Activated CD8-positive, alpha-beta T cell treated with anti-CD3 and anti-CD28 coated beads for 36 hours (primary cell): ENCODE measurements at regions not wholly inside any gene's neighbourhood (a gene's known extent, or its start where the extent isn't known, plus 50 kb on each side); places are given as distances from the start of the nearest gene placed in this dataset.

Source experiments
- ATAC-seq: fragments of 200-7000 bp; cut with Tn5 transposase; one replicate; pipeline ENCODE4 v1.10.0; 2021; ENCODE audit warnings: mild to moderate bottlenecking, moderate library complexity
- CTCF ChIA-PET: fragments of 350-600 bp; sonication (Branson Sonifier 250); formaldehyde crosslinking; loops from one replicate; lab custom pipeline; 2021; ENCODE audit warnings: antibody characterized with exemption; lab: Charles Lee
- POLR2A ChIA-PET: fragments of 350-600 bp; sonication (Branson Sonifier 250); formaldehyde crosslinking; loops from one replicate; lab custom pipeline; 2021; ENCODE audit warnings: antibody characterized with exemption; lab: Charles Lee
- DNase-seq: peaks from one replicate; pipeline ENCODE4 v3.0.0-alpha.2; 2020
- H3K27ac Mint-ChIP-seq: one replicate; pipeline ENCODE4 v1.8.0; 2021; ENCODE audit warnings: mild to moderate bottlenecking, mixed read lengths
- H3K27me3 Mint-ChIP-seq: one replicate; pipeline ENCODE4 v1.8.0; 2021; ENCODE audit warnings: mixed read lengths
- H3K36me3 Mint-ChIP-seq: one replicate; pipeline ENCODE4 v1.8.0; 2021; ENCODE audit warnings: low read depth, mixed read lengths
- H3K4me1 Mint-ChIP-seq: one replicate; pipeline ENCODE4 v1.8.0; 2021; ENCODE audit warnings: low read depth, mixed read lengths
- H3K4me3 Mint-ChIP-seq: one replicate; pipeline ENCODE4 v1.8.0; 2021; ENCODE audit warnings: mild to moderate bottlenecking, moderate library complexity, mixed read lengths
- H3K9me3 Mint-ChIP-seq: one replicate; pipeline ENCODE4 v1.8.0; 2021; ENCODE audit warnings: mixed read lengths
- CTCF ChIP-seq: fragments of 200-600 bp; IDR thresholded peaks from one replicate; pipeline ENCODE4 v1.8.0; 2022; ENCODE audit warnings: antibody characterized with exemption, mild to moderate bottlenecking
- intact Hi-C: fragments of 100-400 bp; cut with micrococcal nuclease; formaldehyde crosslinking; loops from one replicate; pipeline ENCODE4 v1.10.0; 2022

GRCh38 chr4:65096630-65097029, 573.7 kb downstream of the EPHA5 start:
- no peak overlapping the region for H3K27ac Mint-ChIP-seq
- no peaks in the 10 kb centered on the region for H3K27me3 Mint-ChIP-seq
- no peak for ATAC-seq
- no peak overlapping the region for H3K4me3 Mint-ChIP-seq
- DNase-seq = no peak
- ChIA-PET CTCF (no interaction called here), POLR2A (no interaction called here)
- intact Hi-C loops = no loop called here
- no peaks in the 10 kb centered on the region for H3K36me3 Mint-ChIP-seq
- TF ChIP-seq CTCF = no peak
- H3K9me3 Mint-ChIP-seq = peaks cover 5% of the 10 kb centered on the region
- no peaks in the 10 kb centered on the region for H3K4me1 Mint-ChIP-seq

- POLR2A ChIA-PET = no interaction called here
- Mint-ChIP-seq H3K9me3 (peaks cover 4% of the 10 kb centered on the region), H3K27ac (no peak overlapping the region), H3K4me3 (no peak overlapping the region), H3K27me3 (no peaks in the 10 kb centered on the region), H3K36me3 (no peaks in the 10 kb centered on the region), H3K4me1 (no peaks in the 10 kb centered on the region)
- CTCF ChIA-PET = no interaction called here
- TF ChIP-seq CTCF = no peak
- DNase-seq (no peak), ATAC-seq (no peak)
- intact Hi-C loops = no loop called here
Observed at GRCh38 chr4:65089666-65090065, 580.6 kb downstream of the EPHA5 start.

DNA sequence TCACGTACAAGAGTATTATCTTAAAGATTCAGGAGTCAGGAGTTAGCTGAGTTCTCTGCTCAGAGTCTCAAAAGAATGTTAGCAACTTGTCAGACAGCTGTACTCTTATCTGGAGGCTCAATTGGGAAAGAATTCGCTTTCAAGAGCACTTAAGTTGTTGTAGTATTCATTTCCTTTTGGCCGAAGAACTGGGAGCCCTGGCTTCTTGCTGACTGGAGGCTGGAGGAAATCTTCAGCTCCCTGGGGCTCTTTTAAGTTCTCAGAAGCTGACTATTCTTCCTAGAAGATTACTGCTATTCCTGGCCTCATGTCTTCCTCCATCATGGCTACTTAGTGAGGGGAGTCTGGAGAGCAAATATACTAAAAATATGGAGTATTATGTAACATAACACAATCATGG, 587.2 kb downstream of the EPHA5 start:
- ChIA-PET POLR2A (no interaction called here), CTCF (no interaction called here)
- no peak overlapping the region for H3K4me3 Mint-ChIP-seq
- H3K27me3 Mint-ChIP-seq = no peaks in the 10 kb centered on the region
- intact Hi-C loops = no loop called here
- no peaks in the 10 kb centered on the region for H3K4me1 Mint-ChIP-seq
- DNase-seq (no peak), ATAC-seq (no peak)
- no peak overlapping the region for H3K27ac Mint-ChIP-seq
- no peaks in the 10 kb centered on the region for H3K36me3 Mint-ChIP-seq
- H3K9me3 Mint-ChIP-seq = peaks cover 7% of the 10 kb centered on the region
- TF ChIP-seq CTCF = no peak

- Mint-ChIP-seq H3K27ac (no peak overlapping the region), H3K4me1 (no peaks in the 10 kb centered on the region), H3K9me3 (peaks cover 7% of the 10 kb centered on the region), H3K4me3 (no peak overlapping the region), H3K27me3 (no peaks in the 10 kb centered on the region), H3K36me3 (no peaks in the 10 kb centered on the region)
- DNase-seq = no peak
- TF ChIP-seq CTCF = no peak
- no peak for ATAC-seq
- intact Hi-C loops = no loop called here
- ChIA-PET POLR2A (no interaction called here), CTCF (no interaction called here)
Observed at GRCh38 chr4:65071564-65071963, 598.7 kb downstream of the EPHA5 start.

- intact Hi-C loops = no loop called here
- H3K4me3 Mint-ChIP-seq = no peak overlapping the region
- H3K9me3 Mint-ChIP-seq = peaks cover 3% of the 10 kb centered on the region
- CTCF ChIA-PET = no interaction called here
- H3K4me1 Mint-ChIP-seq = no peaks in the 10 kb centered on the region
- no peaks in the 10 kb centered on the region for H3K36me3 Mint-ChIP-seq
- no peak overlapping the region for H3K27ac Mint-ChIP-seq
- TF ChIP-seq CTCF = no peak
- DNase-seq = no peak
- H3K27me3 Mint-ChIP-seq = no peaks in the 10 kb centered on the region
- POLR2A ChIA-PET = no interaction called here
- no peak for ATAC-seq
Observed at GRCh38 chr4:65069177-65069576, 601.1 kb downstream of the EPHA5 start.
